ENCODE measurements at regions not wholly inside any gene's neighbourhood (a gene's known extent, or its start where the extent isn't known, plus 50 kb on each side); places are given as distances from the start of the nearest gene placed in this dataset.

GRCh38 chr10:128520211-128520815, 394.1 kb upstream of the MKI67 start:
- DNase-seq, result no peak
- in situ Hi-C loops (cut with HindIII; ENCODE audit: low pct_ligation_motif_present, low pct_unique_long_range_greater_than_20kb, low sequenced_read_pairs), result no loop called here

GRCh38 chr10:128522551-128523308, 396.5 kb upstream of the MKI67 start:
- in situ Hi-C loops (cut with HindIII; ENCODE audit: low pct_ligation_motif_present, low pct_unique_long_range_greater_than_20kb, low sequenced_read_pairs), result no loop called here
- no peak for DNase-seq

DNA sequence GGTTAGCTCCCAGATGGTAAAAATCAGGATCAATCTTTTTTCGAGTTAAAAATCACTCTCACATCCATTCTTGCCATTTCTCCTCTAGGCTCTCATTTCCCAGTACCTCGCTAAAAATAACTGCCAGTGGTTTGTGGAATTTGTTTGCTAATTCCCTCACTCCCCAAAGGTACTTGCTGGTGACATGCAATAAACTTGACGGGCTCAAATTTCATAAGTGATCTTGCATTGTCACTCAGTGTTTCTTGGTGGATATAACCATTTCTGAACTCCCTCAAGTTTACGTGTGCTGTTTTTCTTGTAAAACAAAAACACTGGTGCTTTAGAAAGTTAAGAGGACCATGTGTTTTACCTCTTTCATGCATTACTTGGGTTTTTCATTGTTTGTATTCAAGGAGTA, 399.2 kb upstream of the MKI67 start:
- no peak for DNase-seq
- in situ Hi-C loops (cut with HindIII; ENCODE audit: low pct_ligation_motif_present, low pct_unique_long_range_greater_than_20kb, low sequenced_read_pairs), result loop anchor here (25.0 kb wide), 1 partner anchor 263 kb away; no protein-coding TSS in a partner anchor

GRCh38 chr10:128525936-128526335, 399.7 kb upstream of the MKI67 start:
- in situ Hi-C loops (cut with HindIII; ENCODE audit: low pct_ligation_motif_present, low pct_unique_long_range_greater_than_20kb, low sequenced_read_pairs), result loop anchor here (25.0 kb wide), 1 partner anchor 264 kb away; no protein-coding TSS in a partner anchor
- no peak for DNase-seq

DNA sequence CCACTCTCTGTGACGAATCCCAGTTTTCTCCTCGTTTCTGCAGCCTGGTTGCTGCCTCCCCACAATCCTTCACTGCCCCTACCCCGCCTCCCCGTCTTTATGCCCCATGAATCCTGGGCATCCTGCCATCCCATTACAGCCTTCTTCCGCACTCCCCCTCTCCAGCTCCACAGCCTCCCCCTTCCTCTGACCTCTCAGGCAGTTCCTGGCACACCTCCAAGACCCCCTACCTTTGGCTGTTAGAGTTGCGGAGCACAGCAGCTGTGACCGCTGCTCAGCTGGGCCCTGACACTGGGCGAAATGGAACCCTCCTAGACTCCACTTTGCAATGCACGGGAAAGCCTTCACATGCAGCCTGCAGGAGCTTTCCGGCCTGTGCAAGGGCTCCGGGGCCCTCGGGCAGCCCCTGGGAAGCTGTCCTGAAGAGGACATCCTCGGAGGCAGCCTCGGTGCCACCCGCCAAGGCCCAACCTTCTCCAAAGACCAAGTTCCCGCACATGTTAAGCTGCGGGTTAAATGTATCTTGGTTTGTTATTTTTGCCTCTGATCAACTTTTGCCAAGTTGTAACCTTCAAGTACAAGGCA, 400.7 kb upstream of the MKI67 start:
- no peak for DNase-seq
- in situ Hi-C loops (cut with HindIII; ENCODE audit: low pct_ligation_motif_present, low pct_unique_long_range_greater_than_20kb, low sequenced_read_pairs), result loop anchor here (25.0 kb wide), 1 partner anchor 265 kb away; no protein-coding TSS in a partner anchor

- in situ Hi-C loops (cut with HindIII; ENCODE audit: low pct_ligation_motif_present, low pct_unique_long_range_greater_than_20kb, low sequenced_read_pairs), result loop anchor here (25.0 kb wide), 1 partner anchor 265 kb away; no protein-coding TSS in a partner anchor
- DNase-seq, result no peak
These were observed 401.5 kb upstream of the MKI67 start for GRCh38 chr10:128527711-128528110.

- DNase-seq, result no peak
- in situ Hi-C loops (cut with HindIII; ENCODE audit: low pct_ligation_motif_present, low pct_unique_long_range_greater_than_20kb, low sequenced_read_pairs), result loop anchor here (25.0 kb wide), 1 partner anchor 266 kb away; no protein-coding TSS in a partner anchor
These were observed 401.9 kb upstream of the MKI67 start for GRCh38 chr10:128528167-128528566.

DNA sequence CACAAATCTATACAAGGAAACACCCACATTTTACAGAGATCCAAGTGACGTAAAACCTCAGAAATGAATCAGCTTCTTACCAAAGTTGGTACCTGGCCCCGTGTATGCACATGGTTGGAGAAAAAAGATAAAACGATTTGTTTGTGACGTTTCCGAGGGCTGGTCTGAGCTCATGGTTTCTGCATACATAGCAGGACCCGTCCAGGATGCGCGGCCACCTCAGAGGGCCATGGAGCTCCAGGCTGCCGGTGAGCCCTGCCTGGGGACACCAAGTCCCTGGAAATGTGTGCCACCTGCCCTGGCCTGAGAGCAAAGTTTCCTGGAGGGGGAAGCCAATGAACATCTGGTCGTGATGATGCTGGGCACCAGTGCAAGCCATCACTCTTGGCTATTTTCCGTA, 402.6 kb upstream of the MKI67 start:
- in situ Hi-C loops (cut with HindIII; ENCODE audit: low pct_ligation_motif_present, low pct_unique_long_range_greater_than_20kb, low sequenced_read_pairs), result loop anchor here (25.0 kb wide), 1 partner anchor 266 kb away; no protein-coding TSS in a partner anchor
- no peak for DNase-seq

DNA sequence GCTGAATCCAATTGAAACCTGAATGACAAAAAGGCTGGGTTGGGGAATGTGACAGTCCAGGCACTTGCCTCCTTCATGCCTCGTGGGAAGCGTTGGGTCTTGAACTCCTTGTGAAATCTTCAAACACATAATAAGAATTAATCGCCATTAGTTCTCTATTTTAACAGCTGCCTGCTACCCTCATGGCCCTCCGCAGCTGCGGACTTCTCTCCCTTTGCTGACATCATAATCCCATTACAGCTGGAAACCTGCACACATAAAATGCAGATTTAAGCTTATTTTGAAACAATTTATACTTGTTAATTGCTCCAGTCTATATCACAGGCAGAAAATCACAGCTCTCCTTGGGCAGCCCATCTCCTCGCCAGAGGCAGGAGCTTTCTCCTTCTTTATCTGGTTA, 403.0 kb upstream of the MKI67 start:
- DNase-seq, result no peak
- in situ Hi-C loops (cut with HindIII; ENCODE audit: low pct_ligation_motif_present, low pct_unique_long_range_greater_than_20kb, low sequenced_read_pairs), result loop anchor here (25.0 kb wide), 1 partner anchor 267 kb away; no protein-coding TSS in a partner anchor

GRCh38 chr10:128530301-128530700, 404.1 kb upstream of the MKI67 start:
- in situ Hi-C loops (cut with HindIII; ENCODE audit: low pct_ligation_motif_present, low pct_unique_long_range_greater_than_20kb, low sequenced_read_pairs), result loop anchor here (25.0 kb wide), 1 partner anchor 268 kb away; no protein-coding TSS in a partner anchor
- DNase-seq, result peak; percentile 24

DNA sequence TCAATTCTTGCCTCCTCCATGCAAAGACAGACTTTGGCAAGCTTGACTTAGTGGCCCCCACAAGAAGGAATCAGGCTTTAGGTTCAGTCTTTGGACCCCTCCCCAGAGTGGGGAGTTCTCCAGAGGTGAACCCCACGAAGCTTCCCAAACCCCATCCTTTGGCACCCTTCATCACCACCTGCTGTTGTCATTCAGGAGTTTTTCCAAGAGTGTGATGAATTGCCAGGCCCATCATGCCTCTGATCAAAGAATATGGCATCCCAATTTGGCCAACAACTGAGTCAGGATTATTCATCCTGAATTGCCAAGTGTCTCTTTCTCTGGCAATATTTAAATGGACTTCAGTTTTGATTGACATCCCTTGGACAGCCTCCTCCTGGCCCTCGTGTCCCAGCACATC, 404.7 kb upstream of the MKI67 start:
- in situ Hi-C loops (cut with HindIII; ENCODE audit: low pct_ligation_motif_present, low pct_unique_long_range_greater_than_20kb, low sequenced_read_pairs), result loop anchor here (25.0 kb wide), 1 partner anchor 269 kb away; no protein-coding TSS in a partner anchor
- no peak for DNase-seq

DNA sequence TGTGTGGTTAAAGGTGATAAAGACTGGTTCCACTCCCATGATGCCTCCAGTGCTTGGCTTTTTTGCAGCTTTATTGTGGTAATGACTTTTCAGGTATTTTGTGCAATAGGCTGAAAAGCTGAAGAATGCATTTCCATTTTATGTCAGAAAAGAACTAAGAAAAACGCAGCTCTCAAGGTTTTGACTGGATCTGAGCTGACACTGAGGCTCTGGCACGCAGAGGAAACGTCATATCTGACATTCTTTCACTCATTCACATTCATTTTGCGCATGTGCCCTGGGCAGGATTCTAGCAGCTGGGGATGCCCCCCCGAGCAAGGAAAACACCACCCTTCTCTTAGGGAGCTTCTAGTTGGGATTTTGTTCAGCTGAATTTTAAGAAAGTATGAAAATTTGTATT, 408.5 kb upstream of the MKI67 start:
- in situ Hi-C loops (cut with HindIII; ENCODE audit: low pct_ligation_motif_present, low pct_unique_long_range_greater_than_20kb, low sequenced_read_pairs), result loop anchor here (25.0 kb wide), 1 partner anchor 272 kb away; no protein-coding TSS in a partner anchor
- DNase-seq, result no peak

DNA sequence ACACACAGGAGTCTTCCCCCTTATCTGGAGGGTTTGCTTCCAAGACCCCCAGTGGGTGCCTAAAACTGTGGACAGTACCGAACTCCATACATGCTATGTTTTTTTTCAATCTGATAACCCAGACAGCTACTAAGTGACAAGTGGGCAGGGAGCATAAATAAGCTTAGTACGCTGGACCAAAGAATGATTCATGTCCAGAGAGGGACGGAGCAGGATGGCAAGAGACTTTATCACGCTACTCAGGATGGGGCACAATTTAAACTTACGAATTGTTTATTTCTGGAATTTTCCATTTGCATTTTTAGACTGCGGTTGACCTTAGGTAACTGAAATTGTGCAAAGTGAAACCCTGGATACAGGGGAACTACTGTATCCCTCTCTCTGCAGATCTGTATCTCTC, 410.0 kb upstream of the MKI67 start:
- in situ Hi-C loops (cut with HindIII; ENCODE audit: low pct_ligation_motif_present, low pct_unique_long_range_greater_than_20kb, low sequenced_read_pairs), result loop anchor here (25.0 kb wide), 1 partner anchor 274 kb away; no protein-coding TSS in a partner anchor
- no peak for DNase-seq

- no peak for DNase-seq
- in situ Hi-C loops (cut with HindIII; ENCODE audit: low pct_ligation_motif_present, low pct_unique_long_range_greater_than_20kb, low sequenced_read_pairs), result loop anchor here (25.0 kb wide), 1 partner anchor 276 kb away; no protein-coding TSS in a partner anchor
These were observed 411.7 kb upstream of the MKI67 start for GRCh38 chr10:128537834-128538330.

- DNase-seq, result no peak
- in situ Hi-C loops (cut with HindIII; ENCODE audit: low pct_ligation_motif_present, low pct_unique_long_range_greater_than_20kb, low sequenced_read_pairs), result loop anchor here (25.0 kb wide), 1 partner anchor 276 kb away; no protein-coding TSS in a partner anchor
These were observed 412.4 kb upstream of the MKI67 start for GRCh38 chr10:128538671-128539070.

DNA sequence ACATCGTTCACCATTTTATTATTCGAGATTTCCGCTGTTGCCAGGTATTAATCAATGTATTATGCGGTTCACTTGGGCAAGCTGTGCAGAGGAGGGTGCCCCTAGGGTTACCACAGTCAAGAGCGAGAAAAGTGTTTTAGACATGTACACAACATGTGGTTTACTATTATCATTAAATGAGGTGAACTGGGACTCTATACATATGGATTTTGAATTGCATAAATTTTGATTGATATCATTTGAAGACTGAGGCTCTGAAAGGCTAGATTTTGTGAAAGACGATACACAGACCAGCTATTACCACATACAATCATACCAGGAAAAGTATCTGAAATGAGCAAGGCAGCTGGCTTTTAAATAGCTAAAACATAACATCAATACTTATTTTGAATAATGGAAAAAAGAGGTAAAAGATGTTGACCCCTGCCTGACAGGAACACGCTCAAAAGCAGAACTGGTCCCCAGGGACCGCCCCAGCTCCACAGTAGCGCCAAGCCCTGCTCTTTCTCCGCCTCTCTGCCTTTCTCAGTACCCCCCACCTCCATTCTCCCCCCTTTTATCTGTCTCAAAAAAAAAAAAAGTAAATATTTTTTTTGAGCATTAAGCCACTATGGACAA, 413.4 kb upstream of the MKI67 start:
- no peak for DNase-seq
- in situ Hi-C loops (cut with HindIII; ENCODE audit: low pct_ligation_motif_present, low pct_unique_long_range_greater_than_20kb, low sequenced_read_pairs), result loop anchor here (25.0 kb wide), 1 partner anchor 277 kb away; no protein-coding TSS in a partner anchor

- in situ Hi-C loops (cut with HindIII; ENCODE audit: low pct_ligation_motif_present, low pct_unique_long_range_greater_than_20kb, low sequenced_read_pairs), result loop anchor here (25.0 kb wide), 1 partner anchor 278 kb away; no protein-coding TSS in a partner anchor
- DNase-seq, result no peak
These were observed 414.0 kb upstream of the MKI67 start for GRCh38 chr10:128540128-128540762.
